ENCODE measurements at regions not wholly inside any gene's neighbourhood (a gene's known extent, or its start where the extent isn't known, plus 50 kb on each side); places are given as distances from the start of the nearest gene placed in this dataset.

DNA sequence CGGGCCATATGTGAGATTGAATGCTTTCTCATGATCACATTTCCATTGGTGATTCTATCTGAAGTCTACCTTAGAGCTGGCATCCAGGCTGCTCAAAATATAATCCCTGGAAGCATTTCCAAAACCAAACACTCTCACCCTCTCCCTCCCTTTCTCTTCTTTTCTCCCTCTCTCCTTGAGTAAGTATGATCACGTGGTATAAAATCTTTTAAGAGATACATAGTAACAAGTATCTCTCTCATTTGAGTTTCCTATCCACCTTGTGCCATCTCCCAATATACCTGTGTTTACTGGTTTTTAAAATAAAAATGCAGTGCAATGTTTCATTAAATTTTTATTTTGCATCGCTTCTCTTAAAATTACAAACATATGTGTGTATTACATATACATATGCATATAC, 350.9 kb upstream of the KCNH8 start:
- TF ChIP-seq EZH2 (IDR thresholded peaks at IDR 0.05; ENCODE audit: insufficient read depth, poor library complexity, severe bottlenecking), result no peak
- no peak for TF ChIP-seq EZH2phosphoT487 (IDR thresholded peaks at IDR 0.05; ENCODE audit: insufficient read depth, low read depth)

Data from GM23248 (cell line).